GM19025 (cell line): ENCODE measurements at regions not wholly inside any gene's neighbourhood (a gene's known extent, or its start where the extent isn't known, plus 50 kb on each side); places are given as distances from the start of the nearest gene placed in this dataset.

ENCODE experiments used
- ATAC-seq: cut with Tn5 transposase; IDR thresholded peaks from one replicate; pipeline ENCODE4 v1.9.1; 2021; ENCODE audit warnings: mild to moderate bottlenecking, low read depth, moderate library complexity; ENCODE audit not compliant: unreplicated experiment

GRCh38 chr12:43102546-43103264 is 449.3 kb downstream of the ADAMTS20 start:
- no peak for ATAC-seq

- ATAC-seq: no peak
Measured at GRCh38 chr12:43100231-43100630, 451.8 kb downstream of the ADAMTS20 start.

- no peak for ATAC-seq
Measured at GRCh38 chr12:43099691-43100163, 452.3 kb downstream of the ADAMTS20 start.

- ATAC-seq: no peak
Measured at GRCh38 chr12:43098766-43099550, 453.0 kb downstream of the ADAMTS20 start.

- ATAC-seq: no peak
Measured at GRCh38 chr12:43098071-43098470, 453.9 kb downstream of the ADAMTS20 start.

- no peak for ATAC-seq
Measured at GRCh38 chr12:43097471-43097870, 454.5 kb downstream of the ADAMTS20 start.

GRCh38 chr12:43095669-43096280 is 456.2 kb downstream of the ADAMTS20 start:
- ATAC-seq: no peak

- ATAC-seq: no peak
Measured at GRCh38 chr12:43094886-43095575, 457.0 kb downstream of the ADAMTS20 start.

GRCh38 chr12:43090981-43091380 is 461.0 kb downstream of the ADAMTS20 start:
- no peak for ATAC-seq

GRCh38 chr12:43087195-43088091 is 464.6 kb downstream of the ADAMTS20 start:
- no peak for ATAC-seq

GRCh38 chr12:43079476-43079875 is 472.5 kb downstream of the ADAMTS20 start:
- no peak for ATAC-seq

- no peak for ATAC-seq
Measured at GRCh38 chr12:43078976-43079375, 473.0 kb downstream of the ADAMTS20 start.

- ATAC-seq: no peak
Measured at GRCh38 chr12:43072431-43072830, 479.6 kb downstream of the ADAMTS20 start.

- no peak for ATAC-seq
Measured at GRCh38 chr12:43069768-43070221, 480.2 kb upstream of the PRICKLE1 start.

- no peak for ATAC-seq
Measured at GRCh38 chr12:43066471-43066870, 476.9 kb upstream of the PRICKLE1 start.

GRCh38 chr12:43063650-43064049 is 474.1 kb upstream of the PRICKLE1 start:
- no peak for ATAC-seq

GRCh38 chr12:43062201-43062895 is 472.8 kb upstream of the PRICKLE1 start:
- ATAC-seq: no peak

- no peak for ATAC-seq
Measured at GRCh38 chr12:43060742-43061141, 471.2 kb upstream of the PRICKLE1 start.

GRCh38 chr12:43058616-43059015 is 469.1 kb upstream of the PRICKLE1 start:
- ATAC-seq: no peak
